ENCODE measurements at regions not wholly inside any gene's neighbourhood (a gene's known extent, or its start where the extent isn't known, plus 50 kb on each side); places are given as distances from the start of the nearest gene placed in this dataset.

- Histone ChIP-seq H3K4me3 (no peak overlapping the region), H3K9me3 (replicated peaks; ENCODE audit: control insufficient read depth, insufficient read depth, low read depth, low read length) (no peaks in the 10 kb centered on the region), H3K36me3 (ENCODE audit: control insufficient read depth, insufficient read depth, low read length) (no peaks in the 10 kb centered on the region), H4K20me1 (replicated peaks; ENCODE audit: control insufficient read depth, insufficient read depth, low read length) (no peaks in the 10 kb centered on the region), H3K27ac (ENCODE audit: extremely low read depth, low read depth, low read length) (no peak overlapping the region), H2AFZ (ENCODE audit: low read depth, low read length) (no peak overlapping the region), H3K9me1 (ENCODE audit: control insufficient read depth, insufficient read depth, low read length) (no peaks in the 10 kb centered on the region), H3K27me3 (ENCODE audit: control insufficient read depth in 2 of 2, insufficient read depth in 2 of 2, low read length in 2 of 2) (no peaks in the 10 kb centered on the region), H3K4me1 (replicated peaks in 1 of 2; ENCODE audit: control insufficient read depth in 2 of 2, insufficient read depth in 2 of 2, low read length in 2 of 2) (no peaks in the 10 kb centered on the region), H3K4me2 (ENCODE audit: insufficient read depth, low read length) (no peak overlapping the region), H3K79me2 (ENCODE audit: control insufficient read depth, insufficient read depth, low read length) (no peaks in the 10 kb centered on the region), H3K9ac (ENCODE audit: insufficient read depth in 1 of 2, low read depth in 2 of 2, low read length in 2 of 2) (no peak overlapping the region)
- no peak for DNase-seq (ENCODE audit: extremely low read depth in 1 of 4, low spot score in 3 of 4)
- CTCF ChIA-PET (ENCODE audit: low intra/inter-chr PET ratio), result no interaction called here
- 0% methylated on average over 1 of the region's 1 CpG for WGBS (ENCODE audit: insufficient coverage, low coverage, missing lambda C conversion rate)
- no peak for ATAC-seq
- FAIRE-seq, result no peak
- in situ Hi-C loops (cut with MboI), result no loop called here
- POLR2A ChIA-PET, result no interaction called here
- intact Hi-C loops (cut with micrococcal nuclease), result no loop called here
- TF ChIP-seq FOS (IDR thresholded peaks at IDR 0.05; ENCODE audit: extremely low read depth, insufficient read length), result no peak
- TF ChIP-seq HDAC2 (IDR thresholded peaks at IDR 0.05), result no peak
- no TSS peak for BruUV-seq (replicated peaks)
Measured at GRCh38 chr4:170651786-170652185, 562.0 kb upstream of the AADAT start.

GRCh38 chr4:170627418-170627817 is 537.7 kb upstream of the AADAT start:
- in situ Hi-C loops (cut with MboI), result no loop called here
- 0% methylated on average over 2 of the region's 2 CpGs for WGBS (ENCODE audit: insufficient coverage, low coverage, missing lambda C conversion rate)
- BruUV-seq (replicated peaks), result no TSS peak
- no peak for TF ChIP-seq TAF9B (IDR thresholded peaks at IDR 0.05; ENCODE audit: partially characterized antibody)
- TF ChIP-seq HNRNPL (IDR thresholded peaks at IDR 0.05; ENCODE audit: low read depth, low read length), result no peak
- no peak for TF ChIP-seq SNAPC5 (CRISPR knock-in tag; IDR thresholded peaks at IDR 0.05)
- no peak for TF ChIP-seq NR2C2 (CRISPR knock-in tag; IDR thresholded peaks at IDR 0.05)
- no peak for TF ChIP-seq NR2C2 (tag; IDR thresholded peaks at IDR 0.05)
- TF ChIP-seq ZNF121 (CRISPR knock-in tag; conservative IDR thresholded peaks at IDR 0.05), result no peak
- no peak for TF ChIP-seq MBD1 (CRISPR knock-in tag; IDR thresholded peaks at IDR 0.05)
- TF ChIP-seq PHF20 (IDR thresholded peaks at IDR 0.05; ENCODE audit: partially characterized antibody), result no peak
- no peak for TF ChIP-seq HCFC1 (IDR thresholded peaks at IDR 0.05; ENCODE audit: low read depth, low read length)
- TF ChIP-seq HDAC6 (IDR thresholded peaks at IDR 0.05; ENCODE audit: low read depth, low read length), result no peak
- TF ChIP-seq PRDM10 (IDR thresholded peaks at IDR 0.05; ENCODE audit: partially characterized antibody), result no peak

More at GRCh38 chr4:170627418-170627817, 537.7 kb upstream of the AADAT start:
- Histone ChIP-seq H3K27ac (ENCODE audit: extremely low read depth, low read depth, low read length) (no peak overlapping the region), H3K9me3 (replicated peaks; ENCODE audit: control insufficient read depth, insufficient read depth, low read depth, low read length) (no peaks in the 10 kb centered on the region), H3K27me3 (ENCODE audit: control insufficient read depth in 2 of 2, insufficient read depth in 2 of 2, low read length in 2 of 2) (no peaks in the 10 kb centered on the region), H2AFZ (ENCODE audit: low read depth, low read length) (no peak overlapping the region), H4K20me1 (replicated peaks; ENCODE audit: control insufficient read depth, insufficient read depth, low read length) (no peaks in the 10 kb centered on the region), H3K36me3 (ENCODE audit: control insufficient read depth, insufficient read depth, low read length) (no peaks in the 10 kb centered on the region), H3K79me2 (ENCODE audit: control insufficient read depth, insufficient read depth, low read length) (no peaks in the 10 kb centered on the region), H3K9ac (ENCODE audit: insufficient read depth in 1 of 2, low read depth in 2 of 2, low read length in 2 of 2) (no peak overlapping the region), H3K4me1 (replicated peaks in 1 of 2; ENCODE audit: control insufficient read depth in 2 of 2, insufficient read depth in 2 of 2, low read length in 2 of 2) (no peaks in the 10 kb centered on the region), H3K9me1 (ENCODE audit: control insufficient read depth, insufficient read depth, low read length) (no peaks in the 10 kb centered on the region), H3K4me3 (no peak overlapping the region), H3K4me2 (ENCODE audit: insufficient read depth, low read length) (no peak overlapping the region)
- ChIA-PET CTCF (ENCODE audit: low intra/inter-chr PET ratio) (no interaction called here), POLR2A (no interaction called here)
- intact Hi-C loops (cut with micrococcal nuclease), result no loop called here
- ATAC-seq, result no peak
- FAIRE-seq, result no peak
- no peak for DNase-seq (ENCODE audit: extremely low read depth in 1 of 4, low spot score in 3 of 4)

Measured in K562 (cell line).